ENCODE measurements at regions not wholly inside any gene's neighbourhood (a gene's known extent, or its start where the extent isn't known, plus 50 kb on each side); places are given as distances from the start of the nearest gene placed in this dataset.

DNA sequence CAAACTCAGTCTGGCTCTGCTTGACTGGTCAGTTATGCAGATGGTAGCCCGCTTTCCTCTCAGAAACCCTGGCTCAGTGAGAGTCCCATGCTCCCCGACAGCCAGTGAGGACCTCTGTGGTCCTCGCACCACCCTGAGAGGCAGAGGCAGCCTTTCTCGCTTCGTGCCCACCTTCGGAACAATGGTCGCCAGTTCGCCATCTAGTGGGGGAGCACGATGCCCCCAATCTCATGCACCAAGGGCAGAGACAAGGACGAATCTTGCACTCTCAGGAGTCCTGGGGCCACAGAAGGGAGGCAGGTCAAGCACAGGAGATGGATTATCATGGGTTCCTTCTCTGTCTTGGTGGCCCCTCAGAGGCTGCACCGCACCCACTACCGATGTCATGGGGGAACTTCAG is 75.2 kb downstream of the RHCG start:
- Mint-ChIP-seq H3K27ac (no peak overlapping the region), H3K9me3 (no peaks in the 10 kb centered on the region), H3K4me1 (ENCODE audit: low read depth) (peaks cover under 1% of the 10 kb centered on the region), H3K27me3 (ENCODE audit: low read depth) (peaks cover 52% of the 10 kb centered on the region), H3K36me3 (ENCODE audit: low read depth) (no peaks in the 10 kb centered on the region), H3K4me3 (no peak overlapping the region)

DNA sequence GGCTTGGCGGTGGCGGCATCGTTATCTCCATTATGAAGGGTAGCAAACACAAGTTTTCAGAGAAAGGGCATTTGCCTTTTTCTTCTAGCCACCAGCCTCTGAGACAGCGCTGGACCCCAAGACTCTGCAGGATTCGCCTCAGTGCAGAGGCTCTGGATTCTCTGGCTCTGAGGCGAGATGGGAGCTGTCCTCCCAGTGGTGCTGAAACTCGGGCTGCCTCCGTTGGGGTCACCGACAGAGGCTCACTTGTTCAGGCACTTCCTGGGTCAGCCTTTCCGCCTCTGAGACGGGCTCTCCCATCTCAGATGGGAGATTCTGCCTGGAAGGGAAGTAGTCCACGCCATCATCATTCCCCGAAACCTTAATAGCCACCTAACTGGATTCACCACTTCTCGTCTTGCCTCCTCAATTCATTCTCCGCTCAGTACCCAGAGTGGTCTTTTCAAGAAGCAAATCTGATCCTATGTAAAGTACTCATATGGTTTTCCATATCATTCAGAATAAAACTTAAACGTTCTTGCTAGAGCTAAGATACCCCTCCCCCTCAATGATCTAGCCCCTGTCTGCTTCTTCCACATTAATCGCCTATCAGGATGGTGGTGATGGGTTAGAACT is 76.9 kb downstream of the RHCG start:
- H3K4me1 Mint-ChIP-seq (ENCODE audit: low read depth) = peaks cover 2% of the 10 kb centered on the region
- H3K27me3 Mint-ChIP-seq (ENCODE audit: low read depth) = peaks cover 65% of the 10 kb centered on the region
- H3K9me3 Mint-ChIP-seq = no peaks in the 10 kb centered on the region
- H3K4me3 Mint-ChIP-seq = no peak overlapping the region
- H3K27ac Mint-ChIP-seq = no peak overlapping the region
- H3K36me3 Mint-ChIP-seq (ENCODE audit: low read depth) = no peaks in the 10 kb centered on the region

DNA sequence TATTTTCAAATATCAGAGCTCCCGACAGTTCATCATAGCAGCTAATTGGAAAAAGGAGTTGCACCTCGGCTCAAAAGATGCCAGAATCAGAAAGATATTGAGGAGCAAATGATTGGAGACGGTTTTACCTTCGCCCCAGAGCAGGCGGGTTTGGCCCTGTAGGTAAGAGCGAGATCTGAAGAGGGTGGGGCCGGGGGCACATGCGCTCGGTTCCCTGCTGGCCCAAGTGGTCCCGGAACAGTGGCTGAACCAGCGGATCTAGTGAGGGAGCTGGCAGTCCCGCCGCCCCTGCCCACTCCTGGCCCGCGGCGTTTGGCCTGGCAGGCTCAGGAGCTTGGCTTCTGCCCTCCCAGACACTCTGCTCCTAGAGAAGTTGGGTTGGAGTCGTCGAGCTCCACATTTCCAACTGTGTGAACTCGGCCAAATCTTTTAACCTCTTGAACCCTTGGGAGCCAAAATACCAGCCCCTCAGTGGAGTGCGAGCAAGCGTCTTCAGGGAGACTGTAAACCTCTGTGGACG is 79.1 kb downstream of the RHCG start:
- Mint-ChIP-seq H3K4me1 (ENCODE audit: low read depth) (peaks cover 3% of the 10 kb centered on the region), H3K4me3 (no peak overlapping the region), H3K27me3 (ENCODE audit: low read depth) (peaks cover 73% of the 10 kb centered on the region), H3K9me3 (no peaks in the 10 kb centered on the region), H3K27ac (no peak overlapping the region), H3K36me3 (ENCODE audit: low read depth) (no peaks in the 10 kb centered on the region)

DNA sequence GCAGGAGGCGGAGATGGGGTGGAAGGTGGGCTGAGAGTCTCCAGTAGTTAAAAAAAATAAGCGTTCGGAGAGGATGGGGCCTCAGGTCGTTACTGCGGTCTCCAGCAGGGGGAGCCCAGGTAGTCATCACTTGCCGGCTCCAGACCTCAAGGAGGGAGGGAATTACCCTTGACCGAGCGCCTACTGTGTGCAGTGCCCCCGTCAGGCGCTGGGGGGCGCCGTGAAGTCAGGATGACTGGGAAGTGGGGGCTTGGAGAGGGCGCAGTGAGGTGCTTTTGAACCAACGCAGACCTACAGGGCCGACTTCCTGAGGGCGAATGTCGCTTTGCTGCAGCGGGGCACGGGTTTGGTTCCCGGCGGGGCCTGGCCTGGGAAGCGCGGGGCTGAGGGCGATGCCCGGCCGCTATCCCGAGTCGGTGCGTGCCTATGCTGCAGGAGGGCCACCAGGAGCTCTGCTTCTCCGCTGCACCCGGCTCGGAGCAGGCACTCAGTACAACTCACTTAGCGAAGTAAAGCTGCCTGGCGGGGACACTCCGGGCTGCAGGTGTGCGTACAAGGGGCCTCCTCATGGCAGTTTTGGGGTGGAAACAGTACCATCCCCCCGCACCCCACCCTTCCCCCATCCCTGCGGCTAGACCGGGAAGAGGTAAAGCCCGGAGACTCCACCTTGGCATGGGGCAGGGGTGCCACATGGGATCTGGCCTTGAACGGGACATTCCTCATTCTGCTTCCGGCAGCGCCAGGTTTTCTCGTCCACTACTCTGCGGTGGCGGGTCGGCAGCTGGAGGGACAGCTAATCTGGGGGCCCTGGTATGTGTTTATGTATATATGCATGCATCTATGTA is 79.8 kb downstream of the RHCG start:
- H3K36me3 Mint-ChIP-seq (ENCODE audit: low read depth) = no peaks in the 10 kb centered on the region

DNA sequence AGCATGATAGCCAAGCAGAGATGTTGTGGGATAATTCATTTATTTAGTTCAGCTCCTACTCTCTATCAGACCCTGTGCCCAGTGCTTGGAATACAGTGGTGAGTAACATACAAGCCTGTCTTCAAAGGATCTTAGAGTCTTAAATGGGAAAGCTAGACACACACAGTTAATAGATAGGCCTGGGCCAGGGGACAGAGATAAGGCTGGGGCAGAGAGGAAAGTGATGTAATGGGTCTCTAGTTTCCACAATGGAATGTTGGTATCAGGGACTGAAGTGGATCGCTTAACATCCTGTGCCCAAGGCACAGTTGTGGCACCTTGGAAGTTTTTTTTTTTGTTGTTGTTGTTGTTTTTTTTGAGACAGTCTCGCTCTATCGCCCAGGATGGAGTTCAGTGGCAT is 79.9 kb upstream of the POLG start:
- H3K27ac Mint-ChIP-seq = no peak overlapping the region
- H3K4me1 Mint-ChIP-seq (ENCODE audit: low read depth) = peaks cover 10% of the 10 kb centered on the region
- no peak overlapping the region for H3K4me3 Mint-ChIP-seq
- H3K9me3 Mint-ChIP-seq = no peaks in the 10 kb centered on the region
- H3K36me3 Mint-ChIP-seq (ENCODE audit: low read depth) = no peaks in the 10 kb centered on the region
- peaks cover 88% of the 10 kb centered on the region for H3K27me3 Mint-ChIP-seq (ENCODE audit: low read depth)

More for the DNA sequence above, 79.8 kb downstream of the RHCG start:
- H3K4me1 Mint-ChIP-seq (ENCODE audit: low read depth) = peaks cover 7% of the 10 kb centered on the region
- peaks cover 80% of the 10 kb centered on the region for H3K27me3 Mint-ChIP-seq (ENCODE audit: low read depth)
- no peak overlapping the region for H3K27ac Mint-ChIP-seq
- H3K4me3 Mint-ChIP-seq = no peak overlapping the region
- H3K9me3 Mint-ChIP-seq = no peaks in the 10 kb centered on the region

DNA sequence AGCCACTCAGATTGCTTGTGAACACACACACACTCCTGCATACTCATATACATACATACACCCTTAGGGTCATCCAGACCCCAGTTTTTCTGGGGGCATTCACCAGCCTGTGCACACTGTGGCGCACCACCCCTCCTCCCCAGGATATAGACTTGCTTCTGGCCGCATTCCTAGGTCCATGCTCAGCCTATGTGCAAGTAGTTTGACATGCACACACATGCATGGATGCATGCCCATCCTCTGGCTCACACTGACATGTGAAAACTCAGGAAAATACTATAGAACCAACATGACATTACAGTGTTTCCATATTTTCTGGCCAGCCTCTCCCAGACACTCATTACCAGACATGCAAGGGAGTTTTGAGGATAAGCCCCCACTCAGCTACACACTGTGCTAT is 79.3 kb upstream of the POLG start:
- H3K9me3 Mint-ChIP-seq = no peaks in the 10 kb centered on the region
- no peak overlapping the region for H3K27ac Mint-ChIP-seq
- H3K4me3 Mint-ChIP-seq = no peak overlapping the region
- no peaks in the 10 kb centered on the region for H3K36me3 Mint-ChIP-seq (ENCODE audit: low read depth)
- H3K4me1 Mint-ChIP-seq (ENCODE audit: low read depth) = peaks cover 16% of the 10 kb centered on the region
- H3K27me3 Mint-ChIP-seq (ENCODE audit: low read depth) = peaks cover 89% of the 10 kb centered on the region

DNA sequence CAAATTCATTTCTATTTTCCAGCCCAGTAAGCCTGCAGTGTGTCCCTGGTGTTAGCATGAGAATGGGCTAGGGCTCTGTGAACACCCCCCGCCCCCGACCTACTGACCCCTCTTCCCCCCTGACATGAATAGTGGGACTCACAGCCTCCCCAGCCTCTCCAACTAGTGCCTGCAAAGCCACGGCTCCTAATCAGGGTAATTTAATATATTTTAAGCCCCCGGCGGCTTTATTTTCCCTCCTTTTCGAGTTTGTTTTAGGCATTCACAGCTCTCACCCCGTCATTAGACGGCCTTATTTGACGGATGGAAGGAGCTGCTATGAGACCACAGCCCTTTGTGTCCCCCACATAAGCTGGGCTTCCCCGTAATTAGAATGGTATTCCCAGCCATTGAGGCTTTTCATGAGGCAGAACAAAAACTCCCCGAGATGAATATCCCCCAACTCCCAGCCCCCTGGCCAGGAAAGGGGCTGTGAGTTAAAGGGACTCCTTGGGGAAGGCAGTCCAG is 78.3 kb upstream of the POLG start:
- Mint-ChIP-seq H3K4me3 (no peak overlapping the region), H3K36me3 (ENCODE audit: low read depth) (peaks cover under 1% of the 10 kb centered on the region), H3K4me1 (ENCODE audit: low read depth) (peaks cover 22% of the 10 kb centered on the region), H3K9me3 (no peaks in the 10 kb centered on the region), H3K27ac (no peak overlapping the region), H3K27me3 (ENCODE audit: low read depth) (peaks cover 91% of the 10 kb centered on the region)

DNA sequence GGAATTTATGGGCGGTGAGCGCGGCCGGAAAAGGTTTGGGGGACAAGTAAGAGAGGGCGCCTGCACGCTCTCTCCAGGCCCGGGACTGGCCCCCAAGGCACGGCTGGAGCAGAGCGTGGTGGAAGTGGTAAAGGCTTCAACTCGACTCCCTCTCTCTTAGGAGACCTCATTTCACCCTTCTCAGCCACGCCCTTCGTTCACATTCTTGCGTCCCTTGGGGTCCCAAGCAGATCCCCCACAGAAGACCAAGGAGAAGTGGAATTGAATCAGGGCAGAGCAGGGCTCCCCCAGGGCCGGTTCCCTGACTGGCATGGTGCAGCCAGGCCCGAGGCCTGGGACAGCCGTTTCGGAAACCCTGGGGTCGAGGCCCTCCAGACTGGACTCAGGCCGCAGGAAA is 75.4 kb upstream of the POLG start:
- Mint-ChIP-seq H3K27me3 (ENCODE audit: low read depth) (peaks cover 95% of the 10 kb centered on the region), H3K4me3 (no peak overlapping the region), H3K36me3 (ENCODE audit: low read depth) (peaks cover 1% of the 10 kb centered on the region), H3K4me1 (ENCODE audit: low read depth) (peaks cover 32% of the 10 kb centered on the region), H3K9me3 (no peaks in the 10 kb centered on the region), H3K27ac (no peak overlapping the region)

DNA sequence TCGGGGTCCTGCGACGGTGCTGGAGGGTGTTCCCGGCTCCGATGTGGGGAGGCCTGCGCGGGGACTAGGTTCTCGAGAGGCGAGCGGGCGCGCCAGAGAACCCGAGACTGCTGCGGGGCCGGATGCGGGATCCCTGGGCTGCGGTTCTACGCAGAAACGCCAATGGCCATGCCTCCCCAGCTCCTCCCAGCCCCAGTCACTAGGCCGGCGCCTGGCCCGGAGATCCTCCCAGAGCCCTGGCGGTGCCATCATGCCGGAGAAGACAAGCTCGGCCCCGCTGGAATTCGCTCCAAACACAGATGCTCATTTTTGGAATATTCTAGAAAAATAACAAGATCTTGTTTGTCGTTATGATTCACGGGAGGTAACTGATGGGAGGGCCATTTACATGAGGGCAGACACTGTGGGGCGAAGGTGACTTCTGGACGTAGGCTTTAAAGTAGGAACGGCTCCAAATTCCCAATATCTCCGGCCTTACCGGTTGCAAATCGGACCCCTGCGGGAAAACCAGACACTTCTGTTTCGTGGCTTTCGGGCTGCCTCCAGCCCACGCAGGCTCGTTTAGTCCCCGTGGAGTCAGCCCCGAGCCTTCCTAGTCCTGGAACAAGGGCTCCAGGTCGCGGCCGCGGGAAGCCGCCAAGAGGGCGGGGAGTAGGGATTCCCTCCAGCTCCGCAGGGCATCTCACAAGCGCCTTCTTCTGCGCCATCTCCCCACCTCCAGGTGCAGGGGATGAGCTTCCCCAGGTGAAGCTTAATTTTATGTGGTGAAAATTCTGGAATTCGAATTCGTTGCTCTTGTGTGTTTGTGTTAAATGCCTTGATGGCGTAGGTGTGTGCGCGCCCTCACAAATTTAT is 74.8 kb upstream of the POLG start:
- Mint-ChIP-seq H3K4me1 (ENCODE audit: low read depth) (peaks cover 32% of the 10 kb centered on the region), H3K4me3 (peak overlapping the region; percentile 81), H3K27me3 (ENCODE audit: low read depth) (peaks cover 97% of the 10 kb centered on the region), H3K9me3 (no peaks in the 10 kb centered on the region), H3K36me3 (ENCODE audit: low read depth) (peaks cover 1% of the 10 kb centered on the region), H3K27ac (peak overlapping the region; percentile 36)

DNA sequence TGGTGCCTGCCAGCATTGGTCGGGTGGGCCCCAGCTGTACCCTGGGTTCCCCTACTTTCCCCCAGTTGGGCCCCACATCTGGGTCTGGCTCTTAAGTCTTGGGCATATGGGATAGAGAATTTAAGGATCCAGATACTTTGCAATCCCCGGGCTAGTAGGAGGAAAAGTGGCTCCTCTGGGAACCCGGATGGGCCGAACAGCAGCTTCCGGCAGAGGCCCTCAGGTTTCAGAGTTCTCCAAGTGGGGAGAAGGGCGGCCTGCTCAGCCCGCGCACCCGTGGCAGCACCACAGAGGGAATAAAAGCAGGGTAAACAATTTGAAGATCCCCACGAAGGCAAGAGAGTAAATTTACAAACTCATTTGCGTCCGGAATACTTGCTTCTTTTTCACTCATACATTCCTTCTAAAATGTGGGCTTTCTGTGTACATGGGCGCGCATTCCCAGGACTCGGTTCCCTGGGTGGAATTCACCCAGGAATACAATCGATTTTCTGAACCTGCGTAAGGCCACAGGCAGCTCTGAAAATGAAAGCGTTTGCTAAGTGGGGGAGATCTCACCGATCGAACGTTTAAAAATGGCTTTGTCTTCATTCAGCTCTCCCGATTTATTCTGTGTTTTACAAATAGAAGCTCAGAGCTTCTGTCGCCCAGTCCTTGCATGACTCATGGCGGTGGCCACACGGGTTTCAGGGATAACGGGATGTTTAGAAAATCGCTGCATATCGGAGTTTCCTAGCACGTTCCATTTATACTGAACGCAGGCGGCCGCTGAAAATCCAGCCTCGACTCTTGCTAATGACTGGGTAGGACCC is 74.0 kb upstream of the POLG start:
- H3K4me1 Mint-ChIP-seq (ENCODE audit: low read depth) = peaks cover 32% of the 10 kb centered on the region
- peaks cover 1% of the 10 kb centered on the region for H3K36me3 Mint-ChIP-seq (ENCODE audit: low read depth)
- H3K27ac Mint-ChIP-seq = peak overlapping the region; percentile 81
- H3K27me3 Mint-ChIP-seq (ENCODE audit: low read depth) = peaks cover 97% of the 10 kb centered on the region
- no peaks in the 10 kb centered on the region for H3K9me3 Mint-ChIP-seq
- peak overlapping the region; percentile 81 for H3K4me3 Mint-ChIP-seq

DNA sequence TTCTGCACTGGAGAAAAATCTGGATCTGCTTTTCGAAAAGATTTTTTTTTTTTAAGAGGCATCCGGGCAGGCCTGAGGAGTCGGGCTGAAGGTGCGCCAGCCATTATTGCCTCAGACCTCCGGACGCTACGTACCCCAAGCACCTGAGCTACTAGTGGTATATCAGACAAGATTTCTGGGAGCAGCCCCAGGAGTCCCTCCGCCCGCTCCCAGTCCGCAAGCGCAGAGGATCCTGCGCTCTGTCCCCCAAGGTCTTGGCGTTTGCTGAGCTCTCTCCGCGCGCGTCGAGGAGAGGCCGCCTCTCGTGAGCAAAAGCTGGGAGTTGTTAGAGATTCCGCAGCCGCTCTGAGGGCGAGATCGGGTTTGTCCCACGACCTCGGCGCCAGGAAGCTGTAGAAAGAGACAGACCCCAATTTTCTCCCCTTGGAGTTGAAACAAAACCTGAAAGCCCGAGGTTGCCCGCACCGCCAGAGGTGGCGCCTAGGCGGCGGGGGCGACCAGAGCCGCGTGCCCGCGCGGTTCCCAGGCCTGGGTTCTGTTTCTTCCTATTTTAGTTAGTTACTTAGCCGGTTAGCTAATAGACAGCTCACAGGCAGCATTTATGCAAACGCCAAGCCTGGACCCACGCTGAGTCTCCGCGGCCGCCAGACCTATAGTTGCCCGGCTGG is 72.5 kb upstream of the POLG start:
- no peak overlapping the region for H3K27ac Mint-ChIP-seq

DNA sequence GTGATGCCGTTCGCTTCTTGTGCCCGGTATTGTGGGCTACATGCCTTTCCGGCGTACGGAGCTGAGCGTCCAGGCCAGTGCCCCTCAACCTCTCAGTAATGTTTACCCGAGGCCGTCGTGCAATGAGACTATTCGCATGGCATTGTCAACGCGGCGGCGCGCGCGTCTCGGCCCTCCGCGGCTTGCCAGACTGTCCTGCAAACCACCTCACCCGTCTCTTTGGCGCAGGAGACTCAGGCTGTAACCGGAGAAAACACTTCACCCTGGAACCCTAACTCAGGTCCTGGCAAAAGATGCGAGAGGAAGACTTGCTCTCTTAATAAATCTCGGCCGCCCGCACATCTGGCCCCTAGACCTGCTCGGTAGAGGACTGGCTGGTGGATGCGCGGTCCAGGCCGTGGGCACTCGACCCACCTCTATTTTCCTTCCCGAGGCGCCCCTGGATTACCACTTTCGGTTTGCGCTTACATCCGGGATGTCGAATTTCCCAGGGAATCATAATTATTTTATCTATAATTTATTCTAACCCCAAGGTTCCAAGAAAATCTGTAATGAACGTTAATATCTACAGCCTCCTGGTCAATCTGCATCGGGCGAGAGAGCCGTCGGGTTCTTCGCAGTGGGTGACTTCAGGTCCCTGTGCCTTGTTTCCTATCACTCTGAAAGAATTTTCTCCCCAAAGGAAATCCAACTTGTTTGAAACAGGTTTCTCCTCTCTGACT is 71.8 kb upstream of the POLG start:
- Mint-ChIP-seq H3K27me3 (ENCODE audit: low read depth) (peaks cover 96% of the 10 kb centered on the region), H3K4me3 (no peak overlapping the region), H3K36me3 (ENCODE audit: low read depth) (peaks cover 4% of the 10 kb centered on the region), H3K27ac (peak overlapping the region; percentile 46), H3K9me3 (no peaks in the 10 kb centered on the region), H3K4me1 (ENCODE audit: low read depth) (peaks cover 38% of the 10 kb centered on the region)

More for the DNA sequence above, 72.5 kb upstream of the POLG start:
- H3K4me1 Mint-ChIP-seq (ENCODE audit: low read depth) = peaks cover 36% of the 10 kb centered on the region
- H3K4me3 Mint-ChIP-seq = no peak overlapping the region
- peaks cover 96% of the 10 kb centered on the region for H3K27me3 Mint-ChIP-seq (ENCODE audit: low read depth)
- H3K9me3 Mint-ChIP-seq = no peaks in the 10 kb centered on the region
- H3K36me3 Mint-ChIP-seq (ENCODE audit: low read depth) = peaks cover 1% of the 10 kb centered on the region

DNA sequence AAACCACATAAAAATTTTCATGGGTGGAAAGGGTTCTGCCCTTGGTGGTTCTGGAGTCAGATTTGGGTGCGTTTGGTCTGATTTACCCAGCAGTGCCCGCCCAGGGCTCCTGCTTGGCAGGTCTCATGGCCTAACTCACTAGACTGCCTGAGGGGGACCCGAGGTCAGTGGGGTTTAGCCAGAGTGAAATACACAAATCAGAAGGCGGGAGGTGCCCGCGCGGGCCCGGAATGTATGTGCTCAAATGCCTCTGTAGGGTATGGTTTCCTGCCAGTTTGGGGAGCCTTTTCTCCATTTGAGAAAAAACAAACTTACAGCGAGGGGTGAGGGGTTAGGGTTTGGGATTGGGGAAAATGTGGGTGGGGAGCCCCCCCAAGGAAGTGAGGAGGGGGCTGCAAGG is 70.9 kb upstream of the POLG start:
- Mint-ChIP-seq H3K27me3 (ENCODE audit: low read depth) (peaks cover 98% of the 10 kb centered on the region), H3K9me3 (no peaks in the 10 kb centered on the region), H3K4me3 (no peak overlapping the region), H3K36me3 (ENCODE audit: low read depth) (peaks cover 4% of the 10 kb centered on the region), H3K27ac (peak overlapping the region; percentile 31), H3K4me1 (ENCODE audit: low read depth) (peaks cover 40% of the 10 kb centered on the region)

Measured in T-helper 1 cell treated with Interleukin-12 subunit alpha and Interleukin-12 subunit beta and Interleukin-4 antibody, amounts not matched to agents 30 μg/mL and 1 μg/mL, for 36 hours (primary cell).